ENCODE measurements at regions not wholly inside any gene's neighbourhood (a gene's known extent, or its start where the extent isn't known, plus 50 kb on each side); places are given as distances from the start of the nearest gene placed in this dataset.
"Not testable (repeated sequence)": the region's sequence is repeated elsewhere in the genome, so short reads cannot be mapped to it uniquely, and the experiment has no call there.

- DNase-seq = no peak
Measured at GRCh38 chr6:18062733-18063132, 59.7 kb downstream of the NHLRC1 start.

DNA sequence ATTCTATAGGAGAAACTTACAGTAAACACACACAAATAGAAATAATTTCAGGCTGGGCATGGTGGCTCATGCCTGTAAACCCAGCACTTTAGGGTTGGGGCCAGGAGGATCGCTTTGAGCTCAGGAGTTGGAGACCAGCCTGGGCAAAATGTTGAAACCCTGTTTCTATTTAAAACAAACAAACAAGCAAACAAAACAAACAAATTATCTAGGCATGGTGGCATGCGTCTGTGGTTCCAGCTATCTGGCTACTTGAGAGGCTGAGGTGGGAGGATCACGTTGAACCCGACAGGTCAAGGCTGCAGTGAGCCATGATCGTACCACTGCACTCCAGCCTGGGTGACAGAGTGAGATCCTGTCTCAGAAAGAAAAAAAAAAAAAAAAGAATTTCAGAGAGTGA is 64.0 kb downstream of the NHLRC1 start:
- DNase-seq = no peak

DNA sequence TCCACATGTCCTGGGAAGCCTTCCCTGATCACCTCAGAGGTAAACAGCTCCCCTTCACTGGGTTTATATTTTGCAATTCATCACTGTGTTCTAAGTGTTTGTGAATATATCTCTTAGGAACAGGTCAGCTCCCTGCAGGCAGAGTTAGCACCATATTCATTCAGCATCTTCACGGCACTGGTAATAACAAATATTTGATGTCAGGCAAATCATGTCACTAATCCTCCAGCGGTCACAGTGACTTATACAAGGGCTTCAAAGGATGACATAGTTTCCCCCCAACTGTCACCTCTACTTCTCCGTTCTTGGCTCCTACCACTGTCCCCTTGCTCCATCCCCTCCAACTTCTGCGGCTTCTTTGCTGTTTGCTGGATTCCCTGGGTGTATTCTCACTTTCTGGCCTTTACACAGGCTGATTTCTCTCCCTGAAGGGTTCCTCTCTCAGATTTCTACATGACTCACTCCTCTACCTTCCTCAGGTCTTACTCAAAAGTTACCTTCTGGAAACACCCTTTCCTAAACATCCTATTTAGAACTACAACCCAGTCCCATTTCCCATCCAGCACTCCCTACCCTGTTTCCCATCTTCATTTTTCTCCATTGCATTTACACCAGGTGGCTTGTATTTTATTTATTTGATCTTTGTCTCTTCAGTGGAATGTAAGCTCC is 66.6 kb downstream of the NHLRC1 start:
- DNase-seq = no peak

GRCh38 chr6:18055098-18055497 is 67.4 kb downstream of the NHLRC1 start:
- no peak for DNase-seq

DNA sequence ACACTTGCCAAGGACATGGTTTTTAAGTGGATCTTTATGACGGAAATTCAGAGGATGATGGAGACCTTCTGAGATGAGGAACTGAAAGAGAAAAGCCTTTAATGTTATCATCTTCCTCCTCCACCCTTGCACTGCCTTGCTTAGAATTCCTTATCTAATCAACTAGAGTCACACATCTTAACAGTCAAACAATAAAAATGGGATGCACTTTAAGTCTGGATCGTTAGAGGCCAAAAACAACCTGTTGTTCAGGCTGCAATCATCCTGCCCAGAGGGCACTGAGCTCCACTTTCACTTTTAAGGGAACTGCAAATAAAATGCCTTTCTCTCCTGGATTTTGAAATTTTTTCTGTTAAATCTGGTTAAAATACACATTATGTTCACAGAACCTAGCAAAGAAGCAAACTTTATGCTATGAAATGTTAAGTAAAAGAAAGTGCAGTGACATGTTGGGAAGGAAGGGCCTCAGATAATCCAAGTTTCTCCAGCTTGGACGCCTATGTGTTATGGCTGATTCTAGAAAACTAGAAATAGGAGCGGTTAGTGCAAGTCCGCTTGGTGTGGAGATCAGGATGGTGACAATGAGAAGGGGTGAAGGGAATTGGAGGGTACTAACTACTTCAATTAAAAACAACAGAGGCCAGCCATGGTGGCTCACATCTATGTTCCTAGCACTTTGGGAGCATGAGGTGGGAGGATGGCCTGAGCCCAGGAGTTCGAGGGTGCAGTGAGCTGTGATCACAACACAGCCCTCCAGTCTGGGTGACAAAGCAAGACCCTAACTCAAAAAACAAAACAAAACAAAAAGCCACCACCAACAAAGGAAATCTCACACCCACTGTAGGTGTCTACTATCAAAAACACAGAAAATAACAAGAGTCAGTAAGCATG is 66.4 kb upstream of the KIF13A start:
- no peak for DNase-seq

DNA sequence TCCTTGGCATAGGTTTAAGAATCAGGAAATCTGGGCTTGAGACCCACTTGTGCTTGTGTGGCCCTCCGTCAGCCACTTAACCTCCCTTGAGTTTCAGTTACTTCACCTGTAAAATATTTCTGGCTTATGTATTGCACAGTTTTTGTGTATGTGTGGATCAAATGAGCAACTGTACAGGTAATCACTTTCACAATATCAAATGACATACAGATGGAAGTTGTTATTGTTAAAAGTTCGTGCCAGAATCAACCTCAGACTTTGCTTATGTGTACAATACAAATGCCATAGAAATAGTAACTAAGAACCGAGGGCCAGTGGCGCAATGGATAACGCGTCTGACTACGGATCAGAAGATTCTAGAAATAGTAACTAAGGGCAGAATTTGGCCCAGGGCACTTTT is 65.6 kb upstream of the KIF13A start:
- DNase-seq = no peak

GRCh38 chr6:18049646-18050045 is 62.2 kb upstream of the KIF13A start:
- DNase-seq = no peak

- no peak for DNase-seq
Measured at GRCh38 chr6:18048953-18049630, 61.7 kb upstream of the KIF13A start.

GRCh38 chr6:18047406-18047805 is 60.0 kb upstream of the KIF13A start:
- DNase-seq = peak; percentile 30

DNA sequence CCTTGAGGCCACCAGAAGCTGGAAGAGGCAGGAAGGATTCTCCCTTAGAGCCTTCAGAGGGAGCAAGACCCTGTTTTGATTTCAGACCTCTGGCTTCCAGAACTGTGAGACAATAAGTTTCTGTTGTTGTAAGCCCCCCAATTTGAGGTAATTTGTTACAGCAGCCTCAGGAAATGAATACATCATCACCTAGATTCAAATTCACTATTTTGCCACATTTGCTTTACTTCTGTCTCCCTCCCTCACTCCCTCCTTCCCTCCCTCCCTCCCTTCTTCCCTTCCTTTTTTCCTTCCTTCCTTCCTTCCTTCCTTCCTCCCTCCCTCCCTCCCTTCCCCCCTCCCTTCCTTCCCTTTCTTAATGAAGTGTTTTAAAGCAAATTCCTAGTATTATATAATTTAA is 58.1 kb upstream of the KIF13A start:
- DNase-seq = no peak

DNA sequence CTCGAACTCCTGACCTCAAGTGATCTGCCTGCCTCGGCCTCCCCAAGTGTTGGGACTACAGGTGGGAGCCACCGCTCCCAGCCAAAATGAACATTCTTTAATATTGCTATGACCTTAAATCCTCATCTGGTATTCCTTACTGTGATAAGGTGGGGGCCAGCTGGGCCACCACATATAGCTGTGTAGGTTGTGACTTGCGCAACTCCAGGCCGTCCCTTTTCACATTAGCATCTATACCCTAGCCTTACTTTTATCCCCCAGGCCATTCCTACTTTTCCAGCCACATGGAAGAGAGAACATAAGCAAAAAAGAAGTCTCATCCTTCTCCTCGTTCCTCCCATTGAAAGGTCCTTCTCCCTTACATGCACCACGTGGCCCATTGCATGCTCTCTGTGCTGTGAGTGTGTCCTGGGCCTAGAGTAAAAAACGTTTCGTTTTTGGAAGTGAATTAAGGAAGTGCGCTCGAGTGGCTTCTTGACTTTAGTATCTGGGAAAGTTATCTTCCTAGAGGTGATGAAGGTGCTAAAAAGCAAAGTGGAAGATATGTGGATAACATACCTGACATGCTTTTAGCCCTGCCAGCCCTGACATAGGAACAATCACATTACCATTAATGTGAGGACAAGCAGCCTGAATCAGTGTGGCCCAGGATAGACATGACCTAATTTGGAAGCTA is 56.8 kb upstream of the KIF13A start:
- no peak for DNase-seq

- no peak for DNase-seq
Measured at GRCh38 chr6:18042536-18043145, 55.2 kb upstream of the KIF13A start.

DNA sequence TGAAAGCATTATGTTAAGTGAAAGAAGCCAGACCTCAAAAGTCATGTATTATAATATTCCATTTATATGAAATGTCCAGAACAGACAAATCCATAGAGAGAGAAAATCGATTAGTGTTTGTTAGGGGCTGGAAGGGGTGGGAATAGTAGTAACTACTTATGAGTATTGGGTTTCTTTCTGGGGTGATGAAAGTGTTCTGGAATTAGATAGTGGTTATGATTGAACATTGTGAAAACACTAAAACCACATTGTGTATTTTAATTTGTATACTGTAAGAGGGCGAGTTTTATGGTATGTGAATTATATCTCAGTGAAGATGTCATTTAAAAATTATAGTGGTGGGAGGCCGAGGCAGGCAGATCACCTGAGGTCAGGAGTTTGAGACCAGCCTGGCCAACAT is 52.0 kb upstream of the KIF13A start:
- DNase-seq = no peak

DNA sequence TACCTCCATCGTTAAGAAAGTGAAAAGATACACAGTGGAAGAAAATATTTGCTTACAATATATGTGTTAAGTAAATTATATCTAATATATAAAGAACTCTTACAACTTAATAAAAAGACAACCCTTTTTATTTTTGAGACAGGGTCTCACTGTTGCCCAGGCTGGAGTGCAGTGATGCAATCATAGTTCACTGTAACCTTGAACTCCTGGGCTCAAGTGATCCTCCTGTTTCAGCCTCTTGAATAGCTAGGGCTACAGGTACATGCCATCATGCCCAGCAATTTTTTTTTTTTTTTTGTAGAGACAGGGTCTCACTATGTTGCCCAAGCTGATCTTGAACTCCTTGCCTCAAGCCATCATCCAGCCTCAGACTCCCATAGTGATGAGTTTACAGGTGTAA is 50.8 kb upstream of the KIF13A start:
- not testable (repeated sequence) for DNase-seq
